ENCODE measurements at regions not wholly inside any gene's neighbourhood (a gene's known extent, or its start where the extent isn't known, plus 50 kb on each side); places are given as distances from the start of the nearest gene placed in this dataset.
A peak's percentile ranks its signal among the peaks of the same experiment; 100 is the strongest.

GRCh38 chr6:4463236-4463635 lies 313.0 kb upstream of the CDYL start:
- H3K27me3 ChIP-seq (ENCODE audit: low read depth, low read length): peaks cover 9% of the 10 kb centered on the region; the same call in 1 of the 2 replicates
- H3K4me3 ChIP-seq (ENCODE audit: low read length): no peak overlapping the region
- H4K20me1 ChIP-seq (ENCODE audit: insufficient read depth, low read length): no peaks in the 10 kb centered on the region
- H3K27ac ChIP-seq (ENCODE audit: low read length): no peak overlapping the region
- no peaks in the 10 kb centered on the region for H3K9me3 ChIP-seq (ENCODE audit: insufficient read depth, low read length)
- H3K36me3 ChIP-seq (replicated peaks; ENCODE audit: low read depth, low read length): no peaks in the 10 kb centered on the region
- peaks cover 16% of the 10 kb centered on the region for H3K4me1 ChIP-seq (ENCODE audit: low read length)
- H3K9ac ChIP-seq (ENCODE audit: low read length): no peak overlapping the region
- no peak overlapping the region for H3K4me2 ChIP-seq (ENCODE audit: low read length)
- no peak for TF ChIP-seq EZH2phosphoT487 (IDR thresholded peaks at IDR 0.05; ENCODE audit: low read depth)
- no peak overlapping the region for H2AFZ ChIP-seq (ENCODE audit: low read depth, low read length)
- no peaks in the 10 kb centered on the region for H3K79me2 ChIP-seq (ENCODE audit: low read length)

DNA sequence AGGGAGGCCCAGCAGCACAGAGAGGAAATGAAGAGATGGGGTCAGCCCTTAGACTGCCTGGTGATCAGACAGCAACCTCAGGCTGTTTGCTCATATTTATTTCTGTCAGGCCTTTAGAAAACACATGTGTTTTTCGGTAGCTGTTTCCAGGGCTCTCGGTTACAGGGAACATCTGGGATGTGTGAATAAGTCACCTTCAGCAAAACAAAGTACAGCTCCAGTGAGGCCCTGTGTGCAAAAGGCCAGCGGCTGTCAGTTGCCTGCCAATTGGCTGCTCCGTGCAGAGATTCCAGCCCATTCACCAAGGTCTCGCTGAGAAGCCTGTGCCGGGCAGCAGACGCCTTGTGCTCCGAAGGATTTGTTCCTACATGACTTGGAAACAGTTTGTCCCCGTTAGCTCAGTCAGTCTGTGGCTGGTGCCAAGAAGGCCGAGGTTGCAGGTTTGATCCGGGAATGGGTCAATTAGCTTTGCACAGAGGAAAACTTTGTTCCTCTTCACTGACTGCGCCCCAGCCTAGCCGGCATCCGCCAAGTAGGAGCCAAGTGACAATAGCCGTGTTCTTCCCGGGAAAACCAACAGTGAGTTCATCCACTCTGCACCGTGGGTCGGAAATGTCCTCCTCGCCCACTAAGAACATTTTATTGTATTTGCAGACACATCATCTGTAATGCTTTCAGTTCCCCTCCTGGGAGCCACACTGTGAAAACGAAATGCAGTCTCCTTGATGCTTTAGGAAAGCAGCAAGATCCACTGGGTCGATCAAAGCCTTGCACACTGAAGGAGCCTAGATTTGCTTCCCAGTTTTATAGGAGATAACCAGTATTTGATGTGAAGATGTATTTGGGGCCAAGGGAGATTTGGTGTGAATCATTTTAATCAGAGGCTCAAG lies 315.4 kb upstream of the CDYL start:
- H3K9me3 ChIP-seq (ENCODE audit: insufficient read depth, low read length): no peaks in the 10 kb centered on the region
- H3K4me1 ChIP-seq (ENCODE audit: low read length): peaks cover 16% of the 10 kb centered on the region
- H2AFZ ChIP-seq (ENCODE audit: low read depth, low read length): peak overlapping the region; percentile 41
- peak overlapping the region; percentile 65 for H3K4me3 ChIP-seq (ENCODE audit: low read length)
- no peaks in the 10 kb centered on the region for H4K20me1 ChIP-seq (ENCODE audit: insufficient read depth, low read length)
- H3K27me3 ChIP-seq (ENCODE audit: low read depth, low read length): peaks cover 9% of the 10 kb centered on the region; the same call in 1 of the 2 replicates
- H3K9ac ChIP-seq (ENCODE audit: low read length): peak overlapping the region; percentile 32; the same call in 1 of the 2 replicates
- TF ChIP-seq EZH2phosphoT487 (IDR thresholded peaks at IDR 0.05; ENCODE audit: low read depth) (no peak), CTCF (IDR thresholded peaks at IDR 0.05; ENCODE audit: low read depth, low read length) (no peak)
- H3K4me2 ChIP-seq (ENCODE audit: low read length): peak overlapping the region; percentile 77
- no peak overlapping the region for H3K27ac ChIP-seq (ENCODE audit: low read length)
- H3K79me2 ChIP-seq (ENCODE audit: low read length): no peaks in the 10 kb centered on the region
- H3K36me3 ChIP-seq (replicated peaks; ENCODE audit: low read depth, low read length): no peaks in the 10 kb centered on the region

DNA sequence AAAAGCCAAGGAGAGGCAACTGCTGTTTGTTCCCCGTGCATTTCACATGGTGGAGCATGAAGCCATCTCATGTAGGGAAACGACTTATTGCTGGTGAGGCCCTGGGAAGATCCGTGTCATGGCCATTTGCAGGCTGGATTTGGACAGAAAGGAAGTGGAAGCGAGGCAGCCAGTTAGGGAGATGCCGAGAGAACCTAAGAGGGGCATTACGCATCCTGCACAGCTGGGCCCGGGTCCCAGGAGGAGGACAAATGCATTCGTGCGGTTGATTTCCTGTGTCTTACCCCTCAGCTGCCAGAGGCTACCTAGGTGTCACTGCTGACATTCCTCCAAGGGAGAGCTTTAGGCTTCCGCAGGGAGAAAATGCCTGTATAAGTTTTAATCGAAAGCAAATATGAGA lies 316.2 kb upstream of the CDYL start:
- Histone ChIP-seq H3K4me3 (ENCODE audit: low read length) (no peak overlapping the region), H4K20me1 (ENCODE audit: insufficient read depth, low read length) (no peaks in the 10 kb centered on the region), H3K27ac (ENCODE audit: low read length) (no peak overlapping the region), H3K9ac (ENCODE audit: low read length) (no peak overlapping the region), H3K4me2 (ENCODE audit: low read length) (no peak overlapping the region), H3K9me3 (ENCODE audit: insufficient read depth, low read length) (no peaks in the 10 kb centered on the region), H3K4me1 (ENCODE audit: low read length) (peaks cover 16% of the 10 kb centered on the region), H3K36me3 (replicated peaks; ENCODE audit: low read depth, low read length) (no peaks in the 10 kb centered on the region), H3K27me3 (ENCODE audit: low read depth, low read length) (peaks cover 9% of the 10 kb centered on the region; the same call in 1 of the 2 replicates), H2AFZ (ENCODE audit: low read depth, low read length) (no peak overlapping the region), H3K79me2 (ENCODE audit: low read length) (no peaks in the 10 kb centered on the region)
- TF ChIP-seq EZH2phosphoT487 (IDR thresholded peaks at IDR 0.05; ENCODE audit: low read depth): no peak
- TF ChIP-seq CTCF (IDR thresholded peaks at IDR 0.05; ENCODE audit: low read depth, low read length): no peak

GRCh38 chr6:4459032-4459431 lies 317.2 kb upstream of the CDYL start:
- Histone ChIP-seq H4K20me1 (ENCODE audit: insufficient read depth, low read length) (no peaks in the 10 kb centered on the region), H3K9ac (ENCODE audit: low read length) (no peak overlapping the region), H3K27ac (ENCODE audit: low read length) (no peak overlapping the region), H3K9me3 (ENCODE audit: insufficient read depth, low read length) (no peaks in the 10 kb centered on the region), H3K4me1 (ENCODE audit: low read length) (peaks cover 16% of the 10 kb centered on the region), H3K4me3 (ENCODE audit: low read length) (no peak overlapping the region), H3K4me2 (ENCODE audit: low read length) (no peak overlapping the region), H3K79me2 (ENCODE audit: low read length) (no peaks in the 10 kb centered on the region), H2AFZ (ENCODE audit: low read depth, low read length) (no peak overlapping the region), H3K27me3 (ENCODE audit: low read depth, low read length) (peaks cover 9% of the 10 kb centered on the region; the same call in 1 of the 2 replicates), H3K36me3 (replicated peaks; ENCODE audit: low read depth, low read length) (no peaks in the 10 kb centered on the region)
- TF ChIP-seq EZH2phosphoT487 (IDR thresholded peaks at IDR 0.05; ENCODE audit: low read depth) (no peak), CTCF (IDR thresholded peaks at IDR 0.05; ENCODE audit: low read depth, low read length) (no peak)
